T1000 (cell line): ENCODE measurements at regions not wholly inside any gene's neighbourhood (a gene's known extent, or its start where the extent isn't known, plus 50 kb on each side); places are given as distances from the start of the nearest gene placed in this dataset.

Experiments
- DNase-seq: peaks from one replicate; lab custom pipeline; 2025; ENCODE audit warnings: mixed read lengths; lab: John Stamatoyannopoulos, UW

- DNase-seq: no peak
Observed at GRCh38 chr3:72565593-72565992, 282.7 kb downstream of the SHQ1 start.

- no peak for DNase-seq
Observed at GRCh38 chr3:72563690-72564370, 284.4 kb downstream of the SHQ1 start.

GRCh38 chr3:72560846-72561675 is 287.2 kb downstream of the SHQ1 start:
- DNase-seq: no peak

- DNase-seq: no peak
Observed at GRCh38 chr3:72559385-72559784, 288.9 kb downstream of the SHQ1 start.

- no peak for DNase-seq
Observed at GRCh38 chr3:72558001-72558400, 290.2 kb downstream of the SHQ1 start.

GRCh38 chr3:72555714-72556113 is 292.5 kb downstream of the SHQ1 start:
- no peak for DNase-seq

- DNase-seq: no peak
Observed at GRCh38 chr3:72554689-72555088, 293.6 kb downstream of the SHQ1 start.

GRCh38 chr3:72553298-72553697 is 294.9 kb downstream of the SHQ1 start:
- no peak for DNase-seq

- DNase-seq: no peak
Observed at GRCh38 chr3:72550582-72551262, 297.5 kb downstream of the SHQ1 start.

- no peak for DNase-seq
Observed at GRCh38 chr3:72549761-72550581, 298.3 kb downstream of the SHQ1 start.

- DNase-seq: no peak
Observed at GRCh38 chr3:72548981-72549380, 299.3 kb downstream of the SHQ1 start.

- no peak for DNase-seq
Observed at GRCh38 chr3:72548461-72548860, 299.8 kb downstream of the SHQ1 start.

GRCh38 chr3:72547183-72547582 is 301.1 kb downstream of the SHQ1 start:
- no peak for DNase-seq

GRCh38 chr3:72544239-72544638 is 304.0 kb downstream of the SHQ1 start:
- no peak for DNase-seq

- no peak for DNase-seq
Observed at GRCh38 chr3:72543246-72543645, 305.0 kb downstream of the SHQ1 start.

- DNase-seq: no peak
Observed at GRCh38 chr3:72542781-72543180, 305.5 kb downstream of the SHQ1 start.

- DNase-seq: no peak
Observed at GRCh38 chr3:72539856-72540255, 308.4 kb downstream of the SHQ1 start.

GRCh38 chr3:72538070-72538745 is 310.0 kb downstream of the SHQ1 start:
- no peak for DNase-seq

- DNase-seq: no peak
Observed at GRCh38 chr3:72537448-72537847, 310.8 kb downstream of the SHQ1 start.

GRCh38 chr3:72536878-72537267 is 311.4 kb downstream of the SHQ1 start:
- DNase-seq: no peak

GRCh38 chr3:72536206-72536877 is 311.9 kb downstream of the SHQ1 start:
- no peak for DNase-seq
